ENCODE measurements at regions not wholly inside any gene's neighbourhood (a gene's known extent, or its start where the extent isn't known, plus 50 kb on each side); places are given as distances from the start of the nearest gene placed in this dataset.

DNA sequence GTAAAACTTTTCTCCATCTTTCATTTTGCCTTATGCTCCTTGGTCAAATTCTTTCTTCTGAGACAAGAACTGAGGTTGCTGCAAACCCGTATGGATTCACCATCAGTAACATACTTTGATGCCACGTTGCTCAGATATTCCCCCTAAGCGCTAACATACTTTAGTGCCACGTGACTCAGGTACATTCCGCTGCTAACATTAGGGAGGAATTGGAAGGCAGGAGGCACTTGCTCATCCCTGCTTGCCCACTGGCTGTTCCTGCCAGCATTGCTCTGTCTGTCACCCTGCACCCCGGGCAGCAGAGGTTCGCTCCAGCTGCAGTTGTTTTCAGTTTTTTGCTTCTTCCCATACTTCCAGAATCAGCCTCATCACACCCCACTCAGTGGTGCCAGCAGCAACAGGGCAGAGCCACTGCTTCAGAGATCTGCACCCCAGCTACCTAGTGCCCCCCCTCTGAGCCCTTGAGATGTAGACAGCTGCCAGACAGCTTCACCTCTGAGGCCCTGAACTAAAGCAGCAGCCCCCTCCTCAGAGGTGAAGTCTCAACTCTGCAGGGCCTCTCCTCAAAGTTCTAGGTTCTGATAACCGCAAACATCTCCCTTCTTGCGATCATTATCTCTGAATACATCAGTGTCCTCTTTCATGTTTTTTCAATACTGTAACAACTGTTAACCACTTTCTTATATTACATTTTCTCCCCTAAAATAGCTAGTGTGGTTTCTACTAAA is 228.0 kb upstream of the KIF2A start:
- TF ChIP-seq POLR2AphosphoS5 (IDR thresholded peaks at IDR 0.05; ENCODE audit: low read depth, low read length) (no peak), TAF1 (IDR thresholded peaks at IDR 0.05; ENCODE audit: borderline replicate concordance, insufficient read depth, low read length) (no peak)
- TF ChIP-seq, protein P1, sequence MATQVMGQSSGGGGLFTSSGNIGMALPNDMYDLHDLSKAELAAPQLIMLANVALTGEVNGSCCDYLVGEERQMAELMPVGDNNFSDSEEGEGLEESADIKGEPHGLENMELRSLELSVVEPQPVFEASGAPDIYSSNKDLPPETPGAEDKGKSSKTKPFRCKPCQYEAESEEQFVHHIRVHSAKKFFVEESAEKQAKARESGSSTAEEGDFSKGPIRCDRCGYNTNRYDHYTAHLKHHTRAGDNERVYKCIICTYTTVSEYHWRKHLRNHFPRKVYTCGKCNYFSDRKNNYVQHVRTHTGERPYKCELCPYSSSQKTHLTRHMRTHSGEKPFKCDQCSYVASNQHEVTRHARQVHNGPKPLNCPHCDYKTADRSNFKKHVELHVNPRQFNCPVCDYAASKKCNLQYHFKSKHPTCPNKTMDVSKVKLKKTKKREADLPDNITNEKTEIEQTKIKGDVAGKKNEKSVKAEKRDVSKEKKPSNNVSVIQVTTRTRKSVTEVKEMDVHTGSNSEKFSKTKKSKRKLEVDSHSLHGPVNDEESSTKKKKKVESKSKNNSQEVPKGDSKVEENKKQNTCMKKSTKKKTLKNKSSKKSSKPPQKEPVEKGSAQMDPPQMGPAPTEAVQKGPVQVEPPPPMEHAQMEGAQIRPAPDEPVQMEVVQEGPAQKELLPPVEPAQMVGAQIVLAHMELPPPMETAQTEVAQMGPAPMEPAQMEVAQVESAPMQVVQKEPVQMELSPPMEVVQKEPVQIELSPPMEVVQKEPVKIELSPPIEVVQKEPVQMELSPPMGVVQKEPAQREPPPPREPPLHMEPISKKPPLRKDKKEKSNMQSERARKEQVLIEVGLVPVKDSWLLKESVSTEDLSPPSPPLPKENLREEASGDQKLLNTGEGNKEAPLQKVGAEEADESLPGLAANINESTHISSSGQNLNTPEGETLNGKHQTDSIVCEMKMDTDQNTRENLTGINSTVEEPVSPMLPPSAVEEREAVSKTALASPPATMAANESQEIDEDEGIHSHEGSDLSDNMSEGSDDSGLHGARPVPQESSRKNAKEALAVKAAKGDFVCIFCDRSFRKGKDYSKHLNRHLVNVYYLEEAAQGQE (IDR thresholded peaks at IDR 0.05; ENCODE audit: insufficient read depth in 1 of 2, low read depth in 2 of 2, low read length in 2 of 2) = no peak

Data from PFSK-1 (cell line).